Stimulated activated CD8-positive, alpha-beta memory T cell treated with anti-CD3 and anti-CD28 coated beads, Interleukin-7, amount 100 ng/mL, for 48 hours (primary cell): ENCODE measurements at regions not wholly inside any gene's neighbourhood (a gene's known extent, or its start where the extent isn't known, plus 50 kb on each side); places are given as distances from the start of the nearest gene placed in this dataset.
"Not testable (repeated sequence)": the region's sequence is repeated elsewhere in the genome, so short reads cannot be mapped to it uniquely, and the experiment has no call there.

ENCODE experiments used
- DNase-seq, 2 donors: peaks; one replicate each; pipeline ENCODE4 v3.0.0-alpha.2; 2020; ENCODE audit warnings: low read depth in 1 of 2; ENCODE audit errors: extremely low read depth in 1 of 2

- no peak for DNase-seq
Measured at GRCh38 chr4:141290771-141291170, 70.1 kb downstream of the ZNF330 start.

DNA sequence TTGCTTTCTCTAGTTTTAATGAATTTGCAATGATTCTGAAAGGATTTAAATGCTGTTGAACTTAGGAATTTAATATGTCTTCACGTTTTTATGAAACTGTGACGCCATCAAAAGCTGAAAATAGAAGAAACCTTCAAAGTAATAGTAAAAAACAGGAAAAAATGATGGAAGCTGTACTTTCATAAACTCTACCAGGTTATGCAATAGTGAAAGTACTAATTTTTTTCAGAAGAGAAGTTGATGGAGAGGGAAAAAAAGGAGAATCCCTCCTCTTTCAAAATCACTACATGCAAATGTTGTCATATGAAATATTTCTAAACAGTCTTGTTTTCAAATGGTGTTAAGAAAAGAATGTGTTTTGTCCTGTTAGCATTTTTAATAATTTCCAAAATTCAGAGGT is 73.6 kb downstream of the ZNF330 start:
- DNase-seq: no peak

DNA sequence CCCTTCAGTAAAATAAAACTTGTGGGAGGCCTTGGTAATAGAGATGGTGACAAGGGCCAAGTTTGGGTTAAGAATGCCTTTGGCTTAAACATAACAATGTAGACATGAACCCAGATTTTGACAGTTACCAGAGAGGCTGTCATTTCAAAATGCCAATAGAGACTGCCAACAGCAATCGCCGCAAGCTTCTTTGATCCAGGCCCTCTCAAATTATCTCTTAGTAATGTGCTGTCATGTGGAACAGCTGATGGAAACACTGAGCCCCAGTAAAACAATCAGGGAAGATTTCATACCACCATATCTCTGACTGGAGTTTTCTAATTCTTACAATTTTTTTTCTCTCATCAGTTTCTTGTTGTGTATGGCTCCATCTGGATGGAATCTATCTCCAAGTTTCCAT is 80.5 kb downstream of the ZNF330 start:
- no peak for DNase-seq

DNA sequence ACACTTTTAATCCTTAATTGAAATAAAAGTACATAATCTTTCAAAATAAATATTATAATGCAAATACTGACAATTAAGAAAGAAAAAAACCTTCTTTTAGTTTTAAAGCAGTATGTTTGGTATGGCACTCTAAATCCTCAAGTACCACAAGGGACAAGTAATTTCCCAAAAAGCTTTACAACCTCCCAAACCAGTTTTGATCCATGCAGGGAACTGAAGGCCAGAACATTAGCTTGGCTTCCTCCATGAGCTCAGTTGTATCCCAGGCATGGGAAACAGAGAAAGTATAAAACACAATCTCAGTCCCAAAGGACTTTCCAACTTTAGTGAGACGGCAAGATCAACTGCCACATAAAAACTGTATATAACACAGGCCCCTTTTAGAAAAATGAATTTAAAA is 82.2 kb downstream of the ZNF330 start:
- no peak for DNase-seq

DNA sequence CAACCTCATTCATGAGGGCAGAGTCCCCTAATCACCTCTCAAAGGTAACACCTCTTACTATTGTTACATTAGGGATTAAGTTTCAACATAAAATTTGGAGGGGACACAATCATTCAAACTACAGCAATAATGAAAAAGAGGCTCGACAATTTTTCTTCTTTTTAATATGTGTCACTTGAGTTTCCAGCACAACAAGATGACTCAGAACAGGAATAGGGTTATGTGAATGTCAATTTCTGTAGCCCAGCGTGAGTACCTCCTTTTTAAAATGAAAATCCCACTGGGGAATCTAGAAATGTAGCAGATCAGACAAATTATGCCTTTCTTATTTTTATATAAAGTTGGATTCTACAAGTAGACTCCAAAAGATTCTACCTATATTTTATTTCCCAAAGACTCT is 83.7 kb downstream of the ZNF330 start:
- DNase-seq: no peak

- DNase-seq: no peak
Measured at GRCh38 chr4:141306331-141306730, 85.6 kb downstream of the ZNF330 start.

DNA sequence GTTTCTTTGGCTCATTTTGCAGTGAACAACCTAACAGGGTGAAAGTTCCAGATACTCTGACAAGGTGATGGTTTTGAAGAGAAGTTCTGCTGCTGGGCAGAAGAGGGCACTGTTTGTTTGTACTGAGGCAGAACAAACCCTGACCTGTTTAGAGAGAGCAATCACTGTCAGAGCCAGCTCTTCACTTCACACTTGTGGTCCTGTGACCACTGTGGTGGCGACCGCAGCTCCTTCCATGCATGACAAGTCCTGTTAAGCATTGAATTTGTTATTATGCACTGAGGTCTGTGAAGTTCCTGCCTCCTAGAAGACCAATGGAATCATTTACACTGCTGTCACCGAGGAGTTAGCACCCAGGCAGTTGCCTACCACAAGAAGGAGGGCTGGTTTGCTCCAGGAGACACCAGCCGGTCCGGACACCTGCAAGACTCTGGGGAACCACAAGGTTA is 86.6 kb downstream of the ZNF330 start:
- DNase-seq: peak; percentile 46 to 55

GRCh38 chr4:141309874-141310273 is 89.2 kb downstream of the ZNF330 start:
- DNase-seq: no peak

- no peak for DNase-seq
Measured at GRCh38 chr4:141311246-141312204, 90.8 kb downstream of the ZNF330 start.

DNA sequence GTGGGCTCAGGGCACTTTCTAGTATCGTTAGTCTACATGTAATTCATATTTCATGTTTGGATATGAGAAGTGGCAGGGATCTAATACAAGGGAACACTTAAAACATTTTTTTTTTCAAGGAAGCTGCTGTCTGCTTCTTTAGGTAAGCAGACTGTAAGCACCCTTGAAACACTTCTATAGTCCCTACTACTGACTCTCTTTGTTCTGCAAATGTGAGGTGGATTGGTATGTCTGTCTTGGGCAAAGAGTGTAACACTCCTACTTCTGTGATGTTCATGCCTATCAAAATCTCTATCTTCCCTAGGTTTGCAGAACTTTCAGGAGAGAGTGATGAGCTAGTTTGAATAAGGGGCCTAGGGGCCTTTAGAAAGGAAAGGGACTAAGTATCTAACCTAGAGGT is 93.9 kb downstream of the ZNF330 start:
- no peak for DNase-seq

GRCh38 chr4:141328560-141329173 is 108.0 kb downstream of the ZNF330 start:
- no peak for DNase-seq

GRCh38 chr4:141329174-141329569 is 108.5 kb downstream of the ZNF330 start:
- no peak for DNase-seq

- DNase-seq: no peak
Measured at GRCh38 chr4:141330616-141331015, 109.9 kb downstream of the ZNF330 start.

DNA sequence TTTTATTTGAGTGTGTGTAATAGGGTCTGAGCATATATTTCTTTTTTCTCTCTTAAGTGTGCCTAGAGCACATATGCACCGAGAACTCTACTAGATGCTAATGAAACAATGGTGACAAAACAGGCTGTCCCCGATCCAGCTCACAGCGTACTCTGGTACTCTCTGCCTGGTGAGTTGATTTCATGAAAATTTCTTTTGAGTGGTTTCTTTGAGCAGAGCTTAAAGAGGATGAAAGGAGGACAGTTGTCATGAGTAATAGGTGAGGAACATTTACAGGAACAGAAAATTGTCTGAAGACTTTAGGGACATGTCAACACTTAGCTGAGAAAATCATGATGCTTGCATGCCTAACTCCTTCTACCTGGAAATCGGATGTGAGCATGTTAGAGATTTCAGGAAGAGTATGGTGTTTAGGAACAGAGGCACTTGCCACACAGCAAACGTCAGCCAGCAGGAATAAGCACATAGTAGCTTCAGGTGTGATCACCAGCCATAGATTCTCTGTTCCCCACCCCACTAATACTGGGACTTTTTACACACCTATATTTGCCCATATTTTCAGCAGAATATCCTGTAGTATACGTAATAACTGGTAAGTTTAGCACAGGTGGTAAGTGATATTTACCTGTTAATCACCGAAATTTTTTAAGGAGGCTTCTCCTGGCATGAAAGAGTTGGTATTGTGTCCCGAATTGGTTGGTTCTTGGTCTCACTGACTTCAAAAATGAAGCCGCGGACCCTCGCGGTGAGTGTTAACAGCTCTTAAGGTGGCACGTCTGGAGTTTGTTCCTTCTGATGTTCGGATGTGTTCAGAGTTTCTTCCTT is 111.1 kb downstream of the ZNF330 start:
- DNase-seq: no peak

- DNase-seq: not testable (repeated sequence)
Measured at GRCh38 chr4:141332359-141333181, 111.9 kb downstream of the ZNF330 start.

DNA sequence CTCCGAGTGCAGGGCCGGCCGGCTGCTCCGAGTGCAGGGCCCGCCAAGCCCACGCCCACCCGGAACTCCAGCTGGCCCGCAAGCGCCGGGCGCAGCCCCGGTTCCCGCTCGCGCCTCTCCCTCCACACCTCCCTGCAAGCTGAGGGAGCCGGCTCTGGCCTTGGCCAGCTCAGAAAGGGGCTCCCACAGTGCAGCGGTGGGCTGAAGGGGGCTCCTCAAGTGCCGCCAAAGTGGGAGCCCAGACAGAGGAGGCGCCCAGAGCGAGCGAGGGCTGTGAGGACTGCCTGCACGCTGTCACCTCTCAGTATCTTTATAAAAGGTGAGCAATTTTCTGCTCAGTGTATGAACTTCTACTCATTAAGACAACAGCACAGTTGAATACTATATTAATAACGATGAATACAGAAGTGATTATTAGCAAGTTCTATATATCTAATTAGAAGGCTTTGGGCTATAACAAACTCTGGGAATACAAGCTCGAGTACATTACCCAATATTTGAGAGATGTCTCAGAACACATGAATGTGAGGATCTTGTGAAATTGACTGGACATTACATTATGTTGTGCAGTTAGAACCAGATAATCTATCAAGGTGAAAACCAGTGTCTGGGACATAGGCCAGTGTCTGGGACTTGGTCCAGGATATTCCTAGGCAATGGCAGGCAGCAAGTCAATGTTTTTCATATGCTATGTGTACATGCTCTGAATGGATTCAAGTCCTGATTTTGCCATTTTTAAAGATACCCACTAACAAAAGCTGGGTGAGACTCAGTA is 112.9 kb downstream of the ZNF330 start:
- DNase-seq: not testable (repeated sequence)

DNA sequence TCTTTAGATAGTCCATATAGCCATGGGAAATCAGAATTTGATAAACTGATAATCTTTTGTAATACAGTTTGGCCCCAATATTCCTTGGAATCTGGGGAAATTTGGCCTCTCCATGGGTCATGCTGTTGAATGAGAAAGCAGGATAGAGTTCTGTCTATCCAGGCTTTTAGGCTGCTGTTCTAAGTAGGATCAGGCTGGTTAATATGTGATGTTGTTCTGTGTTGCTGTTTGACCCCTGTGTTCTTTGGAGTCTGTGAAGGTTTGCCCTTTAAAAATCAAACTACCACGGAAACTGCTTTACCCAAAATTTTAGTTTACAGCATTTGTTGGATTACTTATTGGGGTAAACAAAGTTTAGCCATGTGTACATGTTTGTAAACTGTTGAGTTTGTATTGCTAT is 114.5 kb downstream of the ZNF330 start:
- no peak for DNase-seq

DNA sequence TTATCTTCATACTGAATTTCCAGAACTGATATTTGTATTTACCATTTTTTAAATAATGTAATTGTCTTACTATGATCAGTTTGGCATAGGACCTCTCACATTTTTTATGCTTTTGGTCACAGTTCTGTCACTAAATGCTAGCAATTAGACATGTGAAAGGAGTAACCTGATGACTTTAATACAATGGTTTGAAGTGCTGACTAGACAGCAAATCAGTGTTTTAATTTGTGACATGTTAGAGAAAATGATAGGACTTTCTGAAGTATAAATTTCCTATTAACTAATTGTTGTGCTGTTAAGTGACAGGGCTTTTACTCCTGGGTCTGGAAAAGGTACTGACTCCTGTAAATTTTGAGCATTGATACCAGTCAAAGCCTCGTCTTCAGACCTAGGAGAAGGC is 117.5 kb downstream of the ZNF330 start:
- no peak for DNase-seq

DNA sequence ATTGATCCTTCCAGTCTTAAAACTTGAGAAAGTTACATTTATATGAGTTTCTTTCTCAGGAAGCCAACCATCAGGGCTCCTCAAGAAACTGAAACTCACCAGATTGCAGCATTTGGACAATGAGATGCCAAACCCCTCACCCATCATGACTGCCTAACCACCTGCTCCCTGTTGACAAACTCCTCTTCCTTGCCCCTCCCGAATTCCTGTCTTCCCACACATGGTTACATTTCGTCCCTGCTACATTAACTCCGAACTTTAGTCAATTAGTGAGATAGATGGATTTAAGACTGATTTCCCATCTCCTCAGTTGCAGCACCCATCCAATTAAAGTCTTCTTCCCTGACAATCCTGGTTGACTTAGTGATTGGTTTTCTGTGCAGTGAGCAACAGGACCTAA is 118.7 kb downstream of the ZNF330 start:
- DNase-seq: no peak

DNA sequence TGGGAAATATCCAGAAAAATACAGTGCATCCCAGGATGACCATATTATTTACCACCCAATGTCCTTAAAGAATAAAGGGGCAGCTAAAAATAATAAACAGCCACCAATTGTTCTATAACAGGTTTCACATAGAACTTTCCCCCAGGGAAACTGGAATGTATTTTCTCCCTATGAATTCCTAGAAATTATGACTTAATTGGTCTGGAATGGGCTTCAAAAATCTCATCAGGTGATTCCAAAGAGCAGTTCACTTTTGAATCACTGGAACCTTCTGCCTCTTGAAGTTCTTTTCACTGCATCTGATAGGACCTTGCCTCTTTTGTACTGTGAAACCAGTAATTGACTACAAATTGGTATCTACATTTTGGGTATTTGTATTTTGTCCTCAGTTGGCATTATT is 119.3 kb downstream of the ZNF330 start:
- no peak for DNase-seq
